ENCODE measurements at regions not wholly inside any gene's neighbourhood (a gene's known extent, or its start where the extent isn't known, plus 50 kb on each side); places are given as distances from the start of the nearest gene placed in this dataset.

DNA sequence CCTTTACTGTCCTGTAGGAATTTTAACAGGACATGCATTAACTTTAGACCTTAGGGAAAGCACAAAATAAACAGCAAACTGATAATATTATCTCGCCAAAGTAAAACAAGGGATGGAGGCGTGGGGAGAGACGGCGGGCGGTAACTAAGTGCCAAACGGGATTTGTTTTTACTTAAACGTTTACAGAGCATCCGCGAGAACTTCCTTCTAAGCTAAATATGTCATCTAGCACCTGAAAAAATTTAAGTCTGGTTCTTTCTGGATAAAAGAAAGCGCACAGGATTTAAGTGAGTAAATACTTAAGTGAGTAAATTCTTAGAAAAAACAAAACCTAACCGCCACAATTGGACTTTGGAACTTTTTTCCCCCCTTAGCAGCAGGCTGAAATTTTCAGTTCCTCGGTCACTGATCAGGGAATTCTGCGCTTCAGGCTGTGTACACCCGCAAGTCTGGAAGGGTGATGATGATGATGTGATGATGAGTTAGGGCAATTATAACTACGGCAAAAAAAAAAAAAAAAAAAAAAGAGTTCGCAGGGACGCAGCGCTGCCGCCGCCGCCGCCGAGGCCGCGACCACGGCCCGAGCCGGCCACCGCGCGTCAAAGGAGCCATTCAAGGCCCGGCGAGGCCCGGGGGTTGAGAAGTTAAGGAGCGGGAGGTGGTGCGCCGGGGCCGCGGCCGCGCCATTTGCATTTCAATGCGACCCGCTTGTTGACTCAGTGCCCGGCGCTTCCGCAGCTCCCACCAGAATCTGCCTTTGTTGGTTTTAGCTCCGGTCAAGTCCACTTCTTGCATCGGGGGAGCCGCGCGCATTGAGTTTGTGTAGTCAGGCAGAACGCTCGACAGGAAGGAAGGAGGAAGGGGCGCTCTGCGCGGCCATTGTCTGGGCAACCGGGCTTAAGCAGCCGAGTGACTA lies 108.8 kb downstream of the SPRY1 start:
- Mint-ChIP-seq H3K27ac (peak overlapping the region; percentile 21), H3K36me3 (ENCODE audit: insufficient read depth in 2 of 2) (peaks cover 4% of the 10 kb centered on the region in 2 donors), H3K4me3 (peak overlapping the region; percentile 86 to 87), H3K27me3 (ENCODE audit: low read depth) (peaks cover 45% of the 10 kb centered on the region), H3K9me3 (peaks cover 2% of the 10 kb centered on the region in 2 donors), H3K4me1 (ENCODE audit: low read depth) (peaks cover 18% of the 10 kb centered on the region)
- DNase-seq: peak; percentile 40 to 44
- peak; percentile 77 for ATAC-seq (replicated peaks in 1 of 2)

- no peak for DNase-seq
- Mint-ChIP-seq H3K27me3 (ENCODE audit: low read depth) (peaks cover 38% of the 10 kb centered on the region), H3K4me1 (ENCODE audit: low read depth) (peaks cover 18% of the 10 kb centered on the region), H3K4me3 (peak overlapping the region; percentile 86 to 87), H3K27ac (no peak overlapping the region), H3K36me3 (ENCODE audit: insufficient read depth in 2 of 2) (peaks cover 1 to 4% of the 10 kb centered on the region in 2 donors), H3K9me3 (no peaks in the 10 kb centered on the region)
- ATAC-seq (replicated peaks in 1 of 2): no peak
These were observed 109.6 kb downstream of the SPRY1 start for GRCh38 chr4:123506011-123506695.

- H3K27me3 Mint-ChIP-seq (ENCODE audit: low read depth): peaks cover 26% of the 10 kb centered on the region
- H3K27ac Mint-ChIP-seq: no peak overlapping the region
- DNase-seq (no peak), ATAC-seq (replicated peaks in 1 of 2) (no peak)
- H3K4me3 Mint-ChIP-seq: no peak overlapping the region
- H3K9me3 Mint-ChIP-seq: no peaks in the 10 kb centered on the region
- peaks cover 18% of the 10 kb centered on the region for H3K4me1 Mint-ChIP-seq (ENCODE audit: low read depth)
- peaks cover 1 to 4% of the 10 kb centered on the region in 2 donors for H3K36me3 Mint-ChIP-seq (ENCODE audit: insufficient read depth in 2 of 2)
These were observed 110.8 kb downstream of the SPRY1 start for GRCh38 chr4:123507376-123507775.

GRCh38 chr4:123510221-123510620 lies 113.6 kb downstream of the SPRY1 start:
- no peak for DNase-seq
- peaks cover 17% of the 10 kb centered on the region for H3K27me3 Mint-ChIP-seq (ENCODE audit: low read depth)

DNA sequence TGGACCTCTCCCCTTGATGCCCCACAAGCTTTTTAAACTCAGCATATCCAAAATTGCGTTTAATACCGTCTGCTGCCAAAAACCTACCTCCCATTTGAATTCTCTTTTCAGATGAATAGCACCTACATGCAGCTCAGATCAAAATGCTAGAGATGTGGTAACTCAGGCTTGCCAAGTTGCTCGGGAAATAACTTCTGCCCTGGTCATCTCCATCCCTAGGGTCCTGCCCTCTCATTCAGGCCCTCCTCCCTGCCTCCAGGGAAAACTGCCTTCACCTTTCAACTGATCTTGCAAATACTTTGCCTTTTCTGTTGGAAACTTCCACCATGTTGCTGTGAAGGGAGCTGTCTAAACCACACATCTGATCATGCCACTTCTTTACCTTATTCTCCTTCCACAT lies 114.1 kb downstream of the SPRY1 start:
- Mint-ChIP-seq H3K27me3 (ENCODE audit: low read depth) (peaks cover 13% of the 10 kb centered on the region), H3K27ac (no peak overlapping the region), H3K9me3 (peaks cover 0 to 3% of the 10 kb centered on the region in 2 donors), H3K4me1 (ENCODE audit: low read depth) (peaks cover 9% of the 10 kb centered on the region), H3K4me3 (no peak overlapping the region), H3K36me3 (ENCODE audit: insufficient read depth in 2 of 2) (peaks cover 0 to 5% of the 10 kb centered on the region in 2 donors)
- ATAC-seq (replicated peaks in 1 of 2): no peak
- DNase-seq: no peak

More at GRCh38 chr4:123510221-123510620, 113.6 kb downstream of the SPRY1 start:
- peaks cover 1 to 5% of the 10 kb centered on the region in 2 donors for H3K36me3 Mint-ChIP-seq (ENCODE audit: insufficient read depth in 2 of 2)
- ATAC-seq (replicated peaks in 1 of 2): no peak
- H3K9me3 Mint-ChIP-seq: peaks cover 0 to 3% of the 10 kb centered on the region in 2 donors
- no peak overlapping the region for H3K27ac Mint-ChIP-seq
- peaks cover 13% of the 10 kb centered on the region for H3K4me1 Mint-ChIP-seq (ENCODE audit: low read depth)
- no peak overlapping the region for H3K4me3 Mint-ChIP-seq

- Mint-ChIP-seq H3K9me3 (peaks cover 0 to 3% of the 10 kb centered on the region in 2 donors), H3K4me1 (ENCODE audit: low read depth) (peaks cover 5% of the 10 kb centered on the region), H3K36me3 (ENCODE audit: insufficient read depth in 2 of 2) (peaks cover 2% of the 10 kb centered on the region in 2 donors), H3K27ac (no peak overlapping the region), H3K27me3 (ENCODE audit: low read depth) (no peaks in the 10 kb centered on the region), H3K4me3 (no peak overlapping the region)
- ATAC-seq (replicated peaks in 1 of 2): no peak
- DNase-seq: no peak
These were observed 120.0 kb downstream of the SPRY1 start for GRCh38 chr4:123516576-123516975.

DNA sequence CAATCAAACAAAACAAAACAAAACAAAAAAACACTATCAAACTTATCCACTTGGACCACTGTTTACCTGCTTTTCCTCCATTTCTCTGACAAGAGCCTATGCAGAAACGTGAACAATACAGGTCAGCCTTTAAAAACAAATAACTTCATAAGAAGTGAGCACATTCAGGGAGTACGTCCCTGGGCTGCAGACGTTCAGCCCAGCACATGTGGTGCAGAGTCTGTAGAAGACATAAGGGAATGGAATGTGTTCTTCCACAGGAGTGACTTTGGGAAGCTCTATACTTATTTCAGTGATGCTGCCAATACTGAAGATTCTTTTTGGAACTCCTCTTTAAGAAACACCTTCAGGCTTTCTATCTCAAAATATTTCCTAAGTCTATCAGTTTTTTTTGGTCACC lies 120.6 kb downstream of the SPRY1 start:
- Mint-ChIP-seq H3K9me3 (peaks cover 0 to 3% of the 10 kb centered on the region in 2 donors), H3K4me1 (ENCODE audit: low read depth) (peaks cover 5% of the 10 kb centered on the region), H3K36me3 (ENCODE audit: insufficient read depth in 2 of 2) (peaks cover 2% of the 10 kb centered on the region in 2 donors), H3K4me3 (no peak overlapping the region), H3K27ac (no peak overlapping the region), H3K27me3 (ENCODE audit: low read depth) (no peaks in the 10 kb centered on the region)
- ATAC-seq (replicated peaks in 1 of 2) (no peak), DNase-seq (no peak)

- H3K27ac Mint-ChIP-seq: no peak overlapping the region
- no peaks in the 10 kb centered on the region for H3K27me3 Mint-ChIP-seq (ENCODE audit: low read depth)
- H3K4me3 Mint-ChIP-seq: no peak overlapping the region
- no peak for DNase-seq
- peaks cover 0 to 2% of the 10 kb centered on the region in 2 donors for H3K36me3 Mint-ChIP-seq (ENCODE audit: insufficient read depth in 2 of 2)
- H3K9me3 Mint-ChIP-seq: no peaks in the 10 kb centered on the region
- H3K4me1 Mint-ChIP-seq (ENCODE audit: low read depth): peaks cover 5% of the 10 kb centered on the region
- no peak for ATAC-seq (replicated peaks in 1 of 2)
These were observed 121.4 kb downstream of the SPRY1 start for GRCh38 chr4:123517971-123518370.

DNA sequence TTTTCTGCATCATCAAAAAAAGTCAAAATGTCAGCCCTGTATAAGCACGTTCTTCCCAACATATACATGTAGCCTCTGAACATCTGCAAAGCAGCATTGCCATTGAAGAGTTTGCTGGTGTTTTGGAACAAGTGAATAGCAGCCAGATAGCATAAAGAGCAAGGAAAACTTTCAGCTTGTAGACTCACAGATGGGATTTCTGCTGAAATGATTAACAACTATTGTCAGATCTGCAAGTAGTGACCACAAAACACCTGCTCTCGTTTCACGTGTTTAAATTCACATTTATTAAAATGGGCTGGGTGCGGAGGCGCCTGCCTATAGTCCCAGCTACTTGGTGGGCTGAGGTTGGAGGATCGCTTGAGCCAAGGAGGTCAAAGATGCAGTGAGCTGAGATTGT lies 123.7 kb downstream of the SPRY1 start:
- Mint-ChIP-seq H3K36me3 (ENCODE audit: insufficient read depth in 2 of 2) (peaks cover 0 to 2% of the 10 kb centered on the region in 2 donors), H3K9me3 (no peaks in the 10 kb centered on the region), H3K4me3 (no peak overlapping the region), H3K4me1 (ENCODE audit: low read depth) (peaks cover 5% of the 10 kb centered on the region), H3K27ac (no peak overlapping the region), H3K27me3 (ENCODE audit: low read depth) (no peaks in the 10 kb centered on the region)
- ATAC-seq (replicated peaks in 1 of 2): no peak
- DNase-seq: no peak

DNA sequence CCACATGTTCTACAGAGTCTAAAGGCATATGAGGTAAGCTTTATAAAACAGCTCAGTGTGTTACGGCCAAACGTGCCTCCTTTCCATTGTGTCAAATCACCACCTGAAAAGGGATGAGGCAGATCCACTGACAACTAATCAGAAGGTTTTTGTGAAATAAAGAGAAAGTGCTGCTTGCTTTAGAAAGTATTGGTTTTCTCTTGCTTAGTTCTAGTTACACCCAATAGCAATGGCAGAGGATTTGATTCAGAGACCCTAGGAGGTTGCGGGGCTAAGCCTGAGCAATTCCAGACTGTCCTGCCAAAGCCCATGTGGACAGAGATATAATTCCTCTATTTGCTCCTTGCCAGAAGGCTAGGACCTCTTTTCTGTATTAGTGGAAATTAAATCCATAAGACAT lies 125.5 kb downstream of the SPRY1 start:
- Mint-ChIP-seq H3K4me1 (ENCODE audit: low read depth) (peaks cover 18% of the 10 kb centered on the region), H3K9me3 (no peaks in the 10 kb centered on the region), H3K27me3 (ENCODE audit: low read depth) (no peaks in the 10 kb centered on the region), H3K36me3 (ENCODE audit: insufficient read depth in 2 of 2) (peaks cover 0 to 2% of the 10 kb centered on the region in 2 donors), H3K27ac (no peak overlapping the region), H3K4me3 (no peak overlapping the region)
- ATAC-seq (replicated peaks in 1 of 2) (no peak), DNase-seq (no peak)

- Mint-ChIP-seq H3K9me3 (no peaks in the 10 kb centered on the region), H3K4me3 (no peak overlapping the region), H3K27ac (no peak overlapping the region), H3K27me3 (ENCODE audit: low read depth) (no peaks in the 10 kb centered on the region), H3K4me1 (ENCODE audit: low read depth) (peaks cover 20% of the 10 kb centered on the region), H3K36me3 (ENCODE audit: insufficient read depth in 2 of 2) (peaks cover 0 to 2% of the 10 kb centered on the region in 2 donors)
- no peak for ATAC-seq (replicated peaks in 1 of 2)
- DNase-seq: no peak
These were observed 126.1 kb downstream of the SPRY1 start for GRCh38 chr4:123522646-123523045.

DNA sequence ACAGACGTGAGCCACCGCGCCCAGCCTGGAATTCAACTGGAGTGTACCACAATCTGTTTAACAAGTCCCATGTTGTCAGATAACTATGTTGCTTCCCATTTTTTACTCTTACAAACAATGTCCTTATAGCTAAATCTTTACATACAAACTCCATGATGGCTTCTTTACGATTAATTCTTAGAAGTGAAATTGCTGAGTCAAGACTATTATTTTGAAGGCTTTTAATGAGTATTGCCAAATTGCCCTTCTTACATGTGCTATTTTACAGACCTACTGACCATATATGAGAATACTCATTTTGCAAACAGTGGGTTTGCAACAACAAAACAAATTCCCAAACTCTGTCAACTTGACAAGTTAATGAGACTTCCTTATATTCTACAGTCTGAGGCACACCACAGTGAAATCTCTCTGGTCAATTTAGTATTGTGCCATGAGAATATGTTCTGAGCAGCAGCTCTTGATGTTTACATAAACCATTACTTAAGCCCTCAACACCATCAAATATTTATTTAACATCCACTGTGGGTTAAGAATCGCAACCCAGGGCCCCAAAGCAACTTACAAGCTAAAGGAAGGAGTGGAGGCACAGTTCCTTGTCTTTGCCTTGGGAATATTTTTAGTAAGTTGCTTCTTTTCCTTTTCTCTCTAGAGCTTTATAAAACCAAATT lies 128.5 kb downstream of the SPRY1 start:
- Mint-ChIP-seq H3K9me3 (no peaks in the 10 kb centered on the region), H3K27me3 (ENCODE audit: low read depth) (no peaks in the 10 kb centered on the region), H3K4me3 (no peak overlapping the region), H3K4me1 (ENCODE audit: low read depth) (peaks cover 21% of the 10 kb centered on the region), H3K27ac (no peak overlapping the region), H3K36me3 (ENCODE audit: insufficient read depth in 2 of 2) (peaks cover 0 to 2% of the 10 kb centered on the region in 2 donors)
- DNase-seq (no peak), ATAC-seq (replicated peaks in 1 of 2) (no peak)

GRCh38 chr4:123526511-123526910 lies 129.9 kb downstream of the SPRY1 start:
- H3K27me3 Mint-ChIP-seq (ENCODE audit: low read depth): no peaks in the 10 kb centered on the region
- no peaks in the 10 kb centered on the region for H3K9me3 Mint-ChIP-seq
- H3K36me3 Mint-ChIP-seq (ENCODE audit: insufficient read depth in 2 of 2): no peaks in the 10 kb centered on the region
- DNase-seq: peak; percentile 7 to 18
- H3K27ac Mint-ChIP-seq: no peak overlapping the region
- H3K4me3 Mint-ChIP-seq: no peak overlapping the region
- peak; percentile 50 to 62 for ATAC-seq (replicated peaks in 1 of 2)
- H3K4me1 Mint-ChIP-seq (ENCODE audit: low read depth): peaks cover 20% of the 10 kb centered on the region

Measured in activated T-cell treated with anti-CD3 and anti-CD28 coated beads, Interleukin-2, amount 50 U/mL, for 72 hours (primary cell).